ENCODE measurements at regions not wholly inside any gene's neighbourhood (a gene's known extent, or its start where the extent isn't known, plus 50 kb on each side); places are given as distances from the start of the nearest gene placed in this dataset.
A peak's percentile ranks its signal among the peaks of the same experiment; 100 is the strongest.

DNA sequence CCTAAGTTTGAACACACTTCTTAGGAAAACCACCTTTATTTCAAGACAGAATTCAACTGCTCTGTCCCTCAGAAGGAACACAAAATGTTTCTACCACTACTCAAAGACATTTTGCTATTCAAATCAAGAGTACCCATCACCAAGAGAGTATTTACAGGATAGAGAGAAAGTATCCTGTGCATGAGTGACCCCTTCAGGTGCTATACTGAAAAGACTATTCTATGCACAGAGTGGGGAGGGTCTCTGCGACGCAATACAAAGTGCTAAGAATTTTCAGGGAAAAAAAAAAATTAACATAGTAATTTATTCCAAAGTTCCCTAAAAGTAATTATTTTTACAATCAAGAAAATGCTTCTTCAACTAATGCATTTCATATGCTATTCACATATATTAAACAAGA, 346.4 kb upstream of the FAM241A start:
- Histone ChIP-seq H3K36me3 (ENCODE audit: control insufficient read depth in 4 of 4, insufficient read depth in 3 of 4, low read depth in 1 of 4, low read length in 3 of 4) (no peaks in the 10 kb centered on the region), H3K4me1 (ENCODE audit: control insufficient read depth in 4 of 4, insufficient read depth in 4 of 4, low read length in 3 of 4) (no peaks in the 10 kb centered on the region), H3K4me3 (ENCODE audit: low read depth in 1 of 3, low read length in 3 of 3) (no peak overlapping the region), H3K9me3 (ENCODE audit: control insufficient read depth in 4 of 4, low read length in 3 of 4) (no peaks in the 10 kb centered on the region), H3K9ac (ENCODE audit: low read depth in 1 of 2, low read length in 2 of 2) (no peak overlapping the region), H3K27me3 (ENCODE audit: control insufficient read depth in 4 of 4, insufficient read depth in 4 of 4, low read length in 3 of 4) (peaks cover 0 to 3% (median 0%) of the 10 kb centered on the region in 4 donors), H3K27ac (ENCODE audit: low read depth in 1 of 2, low read length in 2 of 2) (no peak overlapping the region)
- DNase-seq (ENCODE audit: low spot score): no peak
- 38% methylated on average over 2 of the region's 2 CpGs for WGBS
- TF ChIP-seq, protein P1, sequence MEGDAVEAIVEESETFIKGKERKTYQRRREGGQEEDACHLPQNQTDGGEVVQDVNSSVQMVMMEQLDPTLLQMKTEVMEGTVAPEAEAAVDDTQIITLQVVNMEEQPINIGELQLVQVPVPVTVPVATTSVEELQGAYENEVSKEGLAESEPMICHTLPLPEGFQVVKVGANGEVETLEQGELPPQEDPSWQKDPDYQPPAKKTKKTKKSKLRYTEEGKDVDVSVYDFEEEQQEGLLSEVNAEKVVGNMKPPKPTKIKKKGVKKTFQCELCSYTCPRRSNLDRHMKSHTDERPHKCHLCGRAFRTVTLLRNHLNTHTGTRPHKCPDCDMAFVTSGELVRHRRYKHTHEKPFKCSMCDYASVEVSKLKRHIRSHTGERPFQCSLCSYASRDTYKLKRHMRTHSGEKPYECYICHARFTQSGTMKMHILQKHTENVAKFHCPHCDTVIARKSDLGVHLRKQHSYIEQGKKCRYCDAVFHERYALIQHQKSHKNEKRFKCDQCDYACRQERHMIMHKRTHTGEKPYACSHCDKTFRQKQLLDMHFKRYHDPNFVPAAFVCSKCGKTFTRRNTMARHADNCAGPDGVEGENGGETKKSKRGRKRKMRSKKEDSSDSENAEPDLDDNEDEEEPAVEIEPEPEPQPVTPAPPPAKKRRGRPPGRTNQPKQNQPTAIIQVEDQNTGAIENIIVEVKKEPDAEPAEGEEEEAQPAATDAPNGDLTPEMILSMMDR (IDR thresholded peaks at IDR 0.05; ENCODE audit: low read depth, low read length, missing input control): no peak
- TF ChIP-seq EGR1 (IDR thresholded peaks at IDR 0.05; ENCODE audit: low read depth in 2 of 2): no peak
- TF ChIP-seq RAD21 (IDR thresholded peaks at IDR 0.05): peak; percentile 26 to 54
- TF ChIP-seq, protein P2, sequence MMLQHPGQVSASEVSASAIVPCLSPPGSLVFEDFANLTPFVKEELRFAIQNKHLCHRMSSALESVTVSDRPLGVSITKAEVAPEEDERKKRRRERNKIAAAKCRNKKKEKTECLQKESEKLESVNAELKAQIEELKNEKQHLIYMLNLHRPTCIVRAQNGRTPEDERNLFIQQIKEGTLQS (IDR thresholded peaks at IDR 0.05): no peak

DNA sequence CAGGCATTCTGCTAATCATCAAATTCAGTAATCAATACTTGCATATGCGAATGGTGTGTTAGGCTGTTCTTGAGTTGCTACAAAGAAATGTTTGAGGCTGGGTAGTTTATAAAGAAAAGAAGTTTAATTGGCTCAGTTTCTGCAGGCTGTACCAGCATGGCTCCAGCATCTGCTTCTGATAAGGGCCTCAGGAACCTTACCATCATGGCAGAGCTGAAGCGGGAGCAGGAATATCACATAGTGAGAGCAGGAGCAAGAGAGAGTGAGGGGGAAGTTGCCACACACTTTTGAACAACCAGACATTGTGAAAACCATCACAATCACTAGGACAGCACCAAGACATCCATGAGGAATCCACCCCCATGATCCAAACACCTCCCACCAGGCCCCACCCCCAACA, 344.7 kb upstream of the FAM241A start:
- Histone ChIP-seq H3K9ac (ENCODE audit: low read depth in 1 of 2, low read length in 2 of 2) (no peak overlapping the region), H3K27ac (ENCODE audit: low read depth in 1 of 2, low read length in 2 of 2) (no peak overlapping the region), H3K36me3 (ENCODE audit: control insufficient read depth in 4 of 4, insufficient read depth in 3 of 4, low read depth in 1 of 4, low read length in 3 of 4) (no peaks in the 10 kb centered on the region), H3K27me3 (ENCODE audit: control insufficient read depth in 4 of 4, insufficient read depth in 4 of 4, low read length in 3 of 4) (peaks cover 0 to 3% (median 0%) of the 10 kb centered on the region in 4 donors), H3K4me3 (ENCODE audit: low read depth in 1 of 3, low read length in 3 of 3) (no peak overlapping the region), H3K4me1 (ENCODE audit: control insufficient read depth in 4 of 4, insufficient read depth in 4 of 4, low read length in 3 of 4) (no peaks in the 10 kb centered on the region), H3K9me3 (ENCODE audit: control insufficient read depth in 4 of 4, low read length in 3 of 4) (no peaks in the 10 kb centered on the region)
- TF ChIP-seq, protein P3, sequence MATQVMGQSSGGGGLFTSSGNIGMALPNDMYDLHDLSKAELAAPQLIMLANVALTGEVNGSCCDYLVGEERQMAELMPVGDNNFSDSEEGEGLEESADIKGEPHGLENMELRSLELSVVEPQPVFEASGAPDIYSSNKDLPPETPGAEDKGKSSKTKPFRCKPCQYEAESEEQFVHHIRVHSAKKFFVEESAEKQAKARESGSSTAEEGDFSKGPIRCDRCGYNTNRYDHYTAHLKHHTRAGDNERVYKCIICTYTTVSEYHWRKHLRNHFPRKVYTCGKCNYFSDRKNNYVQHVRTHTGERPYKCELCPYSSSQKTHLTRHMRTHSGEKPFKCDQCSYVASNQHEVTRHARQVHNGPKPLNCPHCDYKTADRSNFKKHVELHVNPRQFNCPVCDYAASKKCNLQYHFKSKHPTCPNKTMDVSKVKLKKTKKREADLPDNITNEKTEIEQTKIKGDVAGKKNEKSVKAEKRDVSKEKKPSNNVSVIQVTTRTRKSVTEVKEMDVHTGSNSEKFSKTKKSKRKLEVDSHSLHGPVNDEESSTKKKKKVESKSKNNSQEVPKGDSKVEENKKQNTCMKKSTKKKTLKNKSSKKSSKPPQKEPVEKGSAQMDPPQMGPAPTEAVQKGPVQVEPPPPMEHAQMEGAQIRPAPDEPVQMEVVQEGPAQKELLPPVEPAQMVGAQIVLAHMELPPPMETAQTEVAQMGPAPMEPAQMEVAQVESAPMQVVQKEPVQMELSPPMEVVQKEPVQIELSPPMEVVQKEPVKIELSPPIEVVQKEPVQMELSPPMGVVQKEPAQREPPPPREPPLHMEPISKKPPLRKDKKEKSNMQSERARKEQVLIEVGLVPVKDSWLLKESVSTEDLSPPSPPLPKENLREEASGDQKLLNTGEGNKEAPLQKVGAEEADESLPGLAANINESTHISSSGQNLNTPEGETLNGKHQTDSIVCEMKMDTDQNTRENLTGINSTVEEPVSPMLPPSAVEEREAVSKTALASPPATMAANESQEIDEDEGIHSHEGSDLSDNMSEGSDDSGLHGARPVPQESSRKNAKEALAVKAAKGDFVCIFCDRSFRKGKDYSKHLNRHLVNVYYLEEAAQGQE (IDR thresholded peaks at IDR 0.05): no peak
- TF ChIP-seq HNF4A (conservative IDR thresholded peaks at IDR 0.05): no peak
- TF ChIP-seq, protein P4, sequence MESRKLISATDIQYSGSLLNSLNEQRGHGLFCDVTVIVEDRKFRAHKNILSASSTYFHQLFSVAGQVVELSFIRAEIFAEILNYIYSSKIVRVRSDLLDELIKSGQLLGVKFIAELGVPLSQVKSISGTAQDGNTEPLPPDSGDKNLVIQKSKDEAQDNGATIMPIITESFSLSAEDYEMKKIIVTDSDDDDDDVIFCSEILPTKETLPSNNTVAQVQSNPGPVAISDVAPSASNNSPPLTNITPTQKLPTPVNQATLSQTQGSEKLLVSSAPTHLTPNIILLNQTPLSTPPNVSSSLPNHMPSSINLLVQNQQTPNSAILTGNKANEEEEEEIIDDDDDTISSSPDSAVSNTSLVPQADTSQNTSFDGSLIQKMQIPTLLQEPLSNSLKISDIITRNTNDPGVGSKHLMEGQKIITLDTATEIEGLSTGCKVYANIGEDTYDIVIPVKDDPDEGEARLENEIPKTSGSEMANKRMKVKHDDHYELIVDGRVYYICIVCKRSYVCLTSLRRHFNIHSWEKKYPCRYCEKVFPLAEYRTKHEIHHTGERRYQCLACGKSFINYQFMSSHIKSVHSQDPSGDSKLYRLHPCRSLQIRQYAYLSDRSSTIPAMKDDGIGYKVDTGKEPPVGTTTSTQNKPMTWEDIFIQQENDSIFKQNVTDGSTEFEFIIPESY (IDR thresholded peaks at IDR 0.05): no peak
- no peak for TF ChIP-seq HNF4G (IDR thresholded peaks at IDR 0.05)
- no peak for TF ChIP-seq JUND (IDR thresholded peaks at IDR 0.05)
- no peak for TF ChIP-seq FOXA2 (IDR thresholded peaks at IDR 0.05)
- TF ChIP-seq RAD21 (IDR thresholded peaks at IDR 0.05): no peak
- TF ChIP-seq RXRA (IDR thresholded peaks at IDR 0.05): no peak
- 94% methylated on average over 2 of the region's 2 CpGs for WGBS
- no peak for DNase-seq (ENCODE audit: low spot score)

Data from liver (tissue), 8 donors.